ENCODE measurements at regions not wholly inside any gene's neighbourhood (a gene's known extent, or its start where the extent isn't known, plus 50 kb on each side); places are given as distances from the start of the nearest gene placed in this dataset.
A peak's percentile ranks its signal among the peaks of the same experiment; 100 is the strongest.
"Not testable (repeated sequence)": the region's sequence is repeated elsewhere in the genome, so short reads cannot be mapped to it uniquely, and the experiment has no call there.

DNA sequence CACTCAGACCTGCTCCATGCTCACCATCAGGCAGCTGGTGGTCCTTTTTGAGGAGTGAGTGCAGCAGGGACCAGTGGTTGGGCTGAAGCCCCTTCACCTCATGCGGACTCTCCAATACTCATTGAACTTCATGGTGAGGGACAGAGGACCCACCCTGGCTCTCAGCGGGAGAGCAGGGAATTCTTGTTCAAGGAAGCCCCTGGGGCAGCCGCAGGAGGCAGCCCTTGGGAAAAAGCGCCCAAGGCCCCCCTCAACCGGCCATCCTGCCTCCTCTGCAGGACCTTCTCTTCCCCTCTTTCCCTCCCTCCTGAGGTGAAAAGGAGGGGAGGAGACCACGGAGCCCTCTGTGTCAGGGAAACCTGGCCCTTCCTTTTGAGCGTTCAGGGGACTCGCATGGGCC, 4510.9 kb upstream of the OR11H1 start:
- ATAC-seq (ENCODE audit: low read depth); H3K27me3 ChIP-seq (ENCODE audit: insufficient read depth, poor library complexity, severe bottlenecking); H3K4me1 ChIP-seq (ENCODE audit: insufficient read depth, poor library complexity, severe bottlenecking); H3K9me3 ChIP-seq (ENCODE audit: severe bottlenecking); H3K36me3 ChIP-seq (ENCODE audit: low read depth); H3K4me3 ChIP-seq (ENCODE audit: severe bottlenecking); H3K27ac ChIP-seq (ENCODE audit: poor library complexity, severe bottlenecking); DNase-seq (ENCODE audit: low spot score): not testable (repeated sequence)

DNA sequence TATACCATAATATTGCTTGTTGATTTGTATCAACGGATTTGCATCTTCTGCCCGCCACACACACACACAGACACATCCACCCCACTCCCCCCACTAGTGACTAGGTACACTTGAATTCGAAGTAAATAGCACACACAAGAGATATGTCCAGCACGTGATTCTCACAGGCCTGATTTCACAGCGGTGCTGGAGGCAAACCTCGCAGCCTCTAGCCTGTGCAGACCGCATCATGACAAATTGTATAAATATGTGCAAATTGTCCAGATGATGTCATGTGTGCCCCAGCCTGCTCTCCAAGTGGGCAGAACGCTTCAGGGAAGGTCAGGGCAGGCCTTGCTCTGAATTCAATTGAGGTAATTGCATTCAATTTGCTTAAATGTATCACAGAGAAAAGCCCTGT, 4507.5 kb upstream of the OR11H1 start:
- not testable (repeated sequence) for H3K27me3 ChIP-seq (ENCODE audit: insufficient read depth, poor library complexity, severe bottlenecking); H3K4me1 ChIP-seq (ENCODE audit: insufficient read depth, poor library complexity, severe bottlenecking); H3K9me3 ChIP-seq (ENCODE audit: severe bottlenecking); H3K27ac ChIP-seq (ENCODE audit: poor library complexity, severe bottlenecking); H3K36me3 ChIP-seq (ENCODE audit: low read depth); DNase-seq (ENCODE audit: low spot score); H3K4me3 ChIP-seq (ENCODE audit: severe bottlenecking)
- ATAC-seq (ENCODE audit: low read depth), result peak; percentile 77

DNA sequence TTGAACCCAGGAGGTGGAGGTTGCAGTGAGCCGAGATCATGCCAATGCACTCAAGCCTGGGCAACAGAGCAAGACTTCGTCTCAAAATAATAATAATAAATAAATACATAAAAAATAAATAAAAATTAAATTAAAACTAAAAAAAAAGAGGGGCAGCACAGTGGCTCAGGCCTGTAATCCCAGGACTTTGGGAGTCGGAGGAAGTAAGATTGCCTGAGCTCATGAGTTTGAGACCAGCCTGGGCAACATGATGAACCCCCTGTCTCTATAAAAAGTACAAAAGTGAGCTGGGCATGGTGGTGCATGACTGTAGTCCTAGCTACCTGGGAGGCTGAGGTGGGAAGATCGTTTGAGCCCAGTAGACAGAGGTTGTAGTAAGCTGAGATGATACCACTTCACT, 4501.5 kb upstream of the OR11H1 start:
- not testable (repeated sequence) for H3K4me3 ChIP-seq (ENCODE audit: severe bottlenecking); H3K27ac ChIP-seq (ENCODE audit: poor library complexity, severe bottlenecking); H3K27me3 ChIP-seq (ENCODE audit: insufficient read depth, poor library complexity, severe bottlenecking); H3K36me3 ChIP-seq (ENCODE audit: low read depth); DNase-seq (ENCODE audit: low spot score); H3K4me1 ChIP-seq (ENCODE audit: insufficient read depth, poor library complexity, severe bottlenecking); ATAC-seq (ENCODE audit: low read depth)
- H3K9me3 ChIP-seq (ENCODE audit: severe bottlenecking), result peaks cover 16% of the 10 kb centered on the region

DNA sequence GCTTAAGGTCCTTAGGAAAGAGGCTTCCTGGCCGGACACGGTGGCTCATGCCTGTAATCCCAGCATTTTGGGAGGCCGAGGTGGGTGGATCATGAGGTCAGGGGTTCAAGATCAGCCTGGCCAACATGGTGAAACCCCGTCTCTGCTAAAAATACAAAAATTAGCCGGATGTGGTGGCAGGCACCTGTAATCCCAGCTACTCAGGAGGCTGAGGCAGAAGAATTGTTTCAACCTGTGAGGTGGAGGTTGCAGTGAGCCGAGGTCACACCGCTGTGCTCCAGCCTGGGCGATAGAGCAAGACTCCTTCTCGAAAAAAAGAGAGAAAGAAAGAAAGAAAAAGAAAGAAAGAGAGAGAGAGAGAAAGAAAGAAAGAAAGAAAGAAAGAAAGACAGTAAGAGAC, 4500.9 kb upstream of the OR11H1 start:
- H3K4me1 ChIP-seq (ENCODE audit: insufficient read depth, poor library complexity, severe bottlenecking); H3K4me3 ChIP-seq (ENCODE audit: severe bottlenecking); DNase-seq (ENCODE audit: low spot score); H3K27ac ChIP-seq (ENCODE audit: poor library complexity, severe bottlenecking); H3K36me3 ChIP-seq (ENCODE audit: low read depth); H3K27me3 ChIP-seq (ENCODE audit: insufficient read depth, poor library complexity, severe bottlenecking); ATAC-seq (ENCODE audit: low read depth): not testable (repeated sequence)
- H3K9me3 ChIP-seq (ENCODE audit: severe bottlenecking), result peaks cover 16% of the 10 kb centered on the region

DNA sequence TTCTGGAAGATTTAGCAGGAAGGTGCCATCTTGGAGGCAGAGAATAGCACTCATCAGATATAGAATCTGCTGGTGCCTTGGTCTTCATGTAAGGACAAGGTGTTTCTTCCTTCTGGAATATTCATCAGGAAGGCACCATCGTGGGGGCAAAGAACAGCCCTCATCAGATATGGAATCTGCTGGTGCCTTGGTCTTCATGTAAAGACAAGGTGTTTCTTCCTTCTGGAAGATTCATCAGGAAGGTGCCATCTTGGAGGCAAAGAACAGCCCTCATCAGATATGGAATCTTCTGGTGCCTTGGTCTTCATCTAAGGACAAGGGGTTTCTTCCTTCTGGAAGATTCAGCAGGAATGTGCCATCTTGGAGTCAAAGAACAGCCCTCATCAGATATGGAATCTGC, 4500.5 kb upstream of the OR11H1 start:
- not testable (repeated sequence) for ATAC-seq (ENCODE audit: low read depth); H3K4me1 ChIP-seq (ENCODE audit: insufficient read depth, poor library complexity, severe bottlenecking); H3K27me3 ChIP-seq (ENCODE audit: insufficient read depth, poor library complexity, severe bottlenecking); H3K4me3 ChIP-seq (ENCODE audit: severe bottlenecking); DNase-seq (ENCODE audit: low spot score); H3K36me3 ChIP-seq (ENCODE audit: low read depth); H3K27ac ChIP-seq (ENCODE audit: poor library complexity, severe bottlenecking)
- H3K9me3 ChIP-seq (ENCODE audit: severe bottlenecking), result peaks cover 16% of the 10 kb centered on the region

DNA sequence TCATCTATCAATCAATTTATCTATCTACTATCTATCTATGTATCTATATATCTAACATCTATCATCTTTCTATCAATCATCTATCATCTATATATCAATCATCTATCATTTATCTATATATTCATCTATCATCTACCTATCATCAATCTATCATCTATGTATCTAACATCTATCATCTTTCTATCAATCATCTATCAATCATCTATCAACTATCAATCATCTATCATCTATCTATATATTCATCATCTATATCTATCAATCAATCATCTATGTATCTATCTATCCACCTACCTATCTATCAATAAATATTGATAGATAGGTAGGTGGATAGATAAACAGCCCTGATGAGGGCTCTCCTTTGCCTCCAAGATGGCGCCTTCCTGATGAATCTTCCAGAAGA, 4499.8 kb upstream of the OR11H1 start:
- ATAC-seq (ENCODE audit: low read depth); H3K27me3 ChIP-seq (ENCODE audit: insufficient read depth, poor library complexity, severe bottlenecking); DNase-seq (ENCODE audit: low spot score): not testable (repeated sequence)

DNA sequence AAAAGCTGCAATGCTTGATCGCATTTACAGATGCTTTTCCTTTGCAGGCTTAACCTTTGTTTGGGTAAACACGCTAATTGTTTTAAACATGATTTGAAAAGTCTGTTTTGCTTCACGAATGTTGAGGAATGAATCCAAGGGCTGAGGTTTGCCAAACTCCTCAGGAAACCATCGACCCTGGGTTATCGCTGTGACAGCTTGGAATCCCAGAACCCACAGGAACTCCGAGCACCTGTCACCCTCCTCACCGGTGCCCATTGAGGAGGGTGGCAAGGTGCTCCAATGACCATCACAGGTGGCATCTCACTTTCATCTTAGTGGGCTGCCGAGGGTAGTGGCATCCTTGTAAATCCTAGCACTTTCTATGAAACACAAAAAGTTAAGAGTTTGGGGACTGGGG, 4498.5 kb upstream of the OR11H1 start:
- peaks cover 16% of the 10 kb centered on the region for H3K9me3 ChIP-seq (ENCODE audit: severe bottlenecking)
- H3K27ac ChIP-seq (ENCODE audit: poor library complexity, severe bottlenecking); H3K27me3 ChIP-seq (ENCODE audit: insufficient read depth, poor library complexity, severe bottlenecking); ATAC-seq (ENCODE audit: low read depth); H3K4me1 ChIP-seq (ENCODE audit: insufficient read depth, poor library complexity, severe bottlenecking); DNase-seq (ENCODE audit: low spot score); H3K36me3 ChIP-seq (ENCODE audit: low read depth); H3K4me3 ChIP-seq (ENCODE audit: severe bottlenecking): not testable (repeated sequence)

More for the DNA sequence above, 4499.8 kb upstream of the OR11H1 start:
- H3K27ac ChIP-seq (ENCODE audit: poor library complexity, severe bottlenecking); H3K4me3 ChIP-seq (ENCODE audit: severe bottlenecking); H3K4me1 ChIP-seq (ENCODE audit: insufficient read depth, poor library complexity, severe bottlenecking); H3K36me3 ChIP-seq (ENCODE audit: low read depth): not testable (repeated sequence)
- peaks cover 14% of the 10 kb centered on the region for H3K9me3 ChIP-seq (ENCODE audit: severe bottlenecking)

DNA sequence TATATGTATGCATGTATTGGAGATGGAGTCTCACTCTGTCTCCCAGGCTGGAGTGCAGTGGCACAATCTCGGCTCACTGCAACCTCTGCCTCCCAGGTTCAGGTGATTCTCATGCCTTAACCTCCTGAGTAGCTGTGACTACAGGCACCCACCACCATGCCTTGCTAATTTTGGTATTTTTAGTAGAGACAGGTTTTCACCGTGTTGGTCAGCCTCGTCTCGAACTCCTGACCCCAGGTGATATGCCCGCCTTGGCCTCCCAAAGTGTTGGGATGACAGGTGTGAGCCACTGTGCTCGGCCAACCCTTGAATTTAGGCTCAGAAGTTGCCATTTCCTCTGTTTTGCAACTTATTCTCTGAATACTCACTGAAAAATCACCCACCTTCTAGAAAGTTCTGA, 4498.0 kb upstream of the OR11H1 start:
- DNase-seq (ENCODE audit: low spot score); H3K36me3 ChIP-seq (ENCODE audit: low read depth); H3K27me3 ChIP-seq (ENCODE audit: insufficient read depth, poor library complexity, severe bottlenecking); H3K27ac ChIP-seq (ENCODE audit: poor library complexity, severe bottlenecking); H3K4me1 ChIP-seq (ENCODE audit: insufficient read depth, poor library complexity, severe bottlenecking); ATAC-seq (ENCODE audit: low read depth); H3K4me3 ChIP-seq (ENCODE audit: severe bottlenecking): not testable (repeated sequence)
- peaks cover 16% of the 10 kb centered on the region for H3K9me3 ChIP-seq (ENCODE audit: severe bottlenecking)

DNA sequence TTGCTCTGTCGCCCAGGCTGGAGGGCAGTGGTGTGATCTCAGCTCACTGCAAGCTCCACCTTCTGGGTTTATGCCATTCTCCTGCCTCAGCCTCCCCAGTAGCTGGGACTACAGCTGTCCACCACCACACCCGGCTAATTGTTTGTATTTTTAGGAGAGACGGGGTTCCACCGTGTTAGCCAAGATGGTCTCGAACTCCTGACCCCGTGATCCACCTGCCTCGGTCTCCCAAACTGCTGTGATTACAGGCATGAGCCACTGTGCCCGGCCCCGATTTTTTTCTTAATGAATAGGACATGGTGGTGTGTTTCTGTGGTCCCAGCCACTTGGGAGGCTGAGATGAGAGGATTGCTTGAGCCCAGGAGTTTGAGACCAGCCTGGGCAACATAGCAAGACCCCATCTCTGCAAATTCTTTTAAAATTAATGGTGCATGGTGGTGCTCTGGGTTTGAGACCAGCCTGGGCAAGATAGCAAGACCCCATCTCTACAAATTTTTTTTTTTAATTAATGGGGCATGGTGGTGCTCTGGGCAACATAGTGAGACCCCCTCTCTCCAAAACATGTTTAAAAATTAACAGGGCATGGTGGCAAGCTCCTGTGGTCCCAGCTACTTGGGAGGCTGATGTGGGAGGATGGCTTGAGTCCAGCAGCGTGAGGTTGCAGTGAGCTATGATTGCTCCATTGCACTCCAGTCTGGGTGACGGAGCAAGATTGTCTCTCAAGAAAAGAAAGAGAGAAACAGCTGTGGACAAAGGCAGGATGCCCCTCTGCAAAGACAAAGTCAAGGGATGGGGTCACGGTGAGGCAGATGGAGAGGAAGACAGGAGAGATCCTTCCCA, 4497.2 kb upstream of the OR11H1 start:
- H3K4me3 ChIP-seq (ENCODE audit: severe bottlenecking); H3K36me3 ChIP-seq (ENCODE audit: low read depth); H3K27ac ChIP-seq (ENCODE audit: poor library complexity, severe bottlenecking); H3K4me1 ChIP-seq (ENCODE audit: insufficient read depth, poor library complexity, severe bottlenecking); H3K27me3 ChIP-seq (ENCODE audit: insufficient read depth, poor library complexity, severe bottlenecking); ATAC-seq (ENCODE audit: low read depth): not testable (repeated sequence)
- DNase-seq (ENCODE audit: low spot score), result peak; percentile 57
- H3K9me3 ChIP-seq (ENCODE audit: severe bottlenecking), result peaks cover 15% of the 10 kb centered on the region

DNA sequence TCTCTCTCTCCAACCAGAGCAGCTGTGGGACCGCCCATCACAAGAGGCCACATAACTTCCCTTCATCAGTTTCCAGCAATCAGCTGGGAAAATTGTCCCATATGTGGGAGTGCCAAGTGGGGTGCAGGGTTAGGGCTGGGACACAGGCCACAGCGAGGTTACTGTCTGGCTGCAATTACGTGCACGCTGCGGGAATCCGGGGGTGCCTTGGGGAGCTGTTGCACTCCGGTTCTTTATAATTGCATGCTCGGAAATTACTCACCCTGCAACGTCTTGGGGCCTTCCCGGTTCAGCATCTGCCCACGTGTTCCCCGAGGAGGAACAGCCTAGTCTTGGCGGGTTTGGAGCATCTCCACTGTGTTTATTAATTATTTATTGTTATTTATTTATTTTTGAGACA, 4495.9 kb upstream of the OR11H1 start:
- DNase-seq (ENCODE audit: low spot score), result peak; percentile 66
- not testable (repeated sequence) for H3K27ac ChIP-seq (ENCODE audit: poor library complexity, severe bottlenecking); H3K36me3 ChIP-seq (ENCODE audit: low read depth); ATAC-seq (ENCODE audit: low read depth); H3K27me3 ChIP-seq (ENCODE audit: insufficient read depth, poor library complexity, severe bottlenecking); H3K4me1 ChIP-seq (ENCODE audit: insufficient read depth, poor library complexity, severe bottlenecking); H3K4me3 ChIP-seq (ENCODE audit: severe bottlenecking)
- H3K9me3 ChIP-seq (ENCODE audit: severe bottlenecking), result peaks cover 11% of the 10 kb centered on the region

DNA sequence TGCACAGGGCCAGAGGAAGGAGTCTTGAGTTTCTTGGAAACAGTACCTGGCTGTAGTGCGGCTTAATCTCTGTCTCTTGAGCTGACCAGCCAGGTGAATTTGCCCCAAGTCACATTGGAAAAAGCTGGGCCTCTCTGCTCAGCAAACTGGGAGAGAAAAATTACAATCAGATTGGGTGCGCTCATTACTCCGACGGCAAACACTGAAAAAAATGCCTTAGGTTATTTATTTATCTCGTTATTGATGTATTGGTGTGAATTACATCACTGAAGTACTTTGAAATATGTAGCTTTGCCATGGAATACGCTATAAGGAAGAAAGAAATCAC, 4493.4 kb upstream of the OR11H1 start:
- not testable (repeated sequence) for H3K36me3 ChIP-seq (ENCODE audit: low read depth); DNase-seq (ENCODE audit: low spot score); H3K9me3 ChIP-seq (ENCODE audit: severe bottlenecking); H3K27me3 ChIP-seq (ENCODE audit: insufficient read depth, poor library complexity, severe bottlenecking); H3K27ac ChIP-seq (ENCODE audit: poor library complexity, severe bottlenecking); H3K4me3 ChIP-seq (ENCODE audit: severe bottlenecking); H3K4me1 ChIP-seq (ENCODE audit: insufficient read depth, poor library complexity, severe bottlenecking)
- 0 out of 3 replicates have a peak, but pooled peaks have one; percentile 10 for ATAC-seq (ENCODE audit: low read depth)
